ENCODE measurements at regions not wholly inside any gene's neighbourhood (a gene's known extent, or its start where the extent isn't known, plus 50 kb on each side); places are given as distances from the start of the nearest gene placed in this dataset.
A peak's percentile ranks its signal among the peaks of the same experiment; 100 is the strongest.

- H3K4me3 ChIP-seq (ENCODE audit: control insufficient read depth, low read depth, low read length), result no peak overlapping the region
- TF ChIP-seq CTCF (conservative IDR thresholded peaks at IDR 0.05; ENCODE audit: control insufficient read depth, insufficient read depth, low read depth, low read length), result no peak
- DNase-seq (ENCODE audit: low read depth), result peak; percentile 86
Observed at GRCh38 chr9:16321461-16322119, 548.9 kb downstream of the BNC2 start.

GRCh38 chr9:16322849-16323248, 547.6 kb downstream of the BNC2 start:
- no peak overlapping the region for H3K4me3 ChIP-seq (ENCODE audit: control insufficient read depth, low read depth, low read length)
- no peak for TF ChIP-seq CTCF (conservative IDR thresholded peaks at IDR 0.05; ENCODE audit: control insufficient read depth, insufficient read depth, low read depth, low read length)
- DNase-seq (ENCODE audit: low read depth), result no peak

DNA sequence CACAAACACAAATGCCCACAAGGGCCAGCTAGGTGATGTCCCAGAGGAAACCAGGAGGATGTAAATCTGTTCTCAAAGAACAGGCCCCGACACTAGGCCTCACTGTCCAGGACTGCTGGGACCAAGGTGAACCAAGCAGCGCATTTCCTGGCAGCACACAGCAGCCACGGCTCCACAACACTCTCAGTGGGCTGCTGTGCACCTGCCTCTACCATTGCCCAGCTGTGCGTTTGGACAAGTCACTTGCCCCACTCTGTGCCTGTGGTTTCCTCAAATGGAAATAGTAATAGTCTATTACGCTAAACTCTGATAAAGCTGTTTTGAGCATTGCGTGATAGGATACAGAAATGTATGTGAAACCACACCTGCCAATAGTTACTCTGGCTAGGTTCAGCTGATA, 544.5 kb downstream of the BNC2 start:
- H3K4me3 ChIP-seq (ENCODE audit: control insufficient read depth, low read depth, low read length), result no peak overlapping the region
- DNase-seq (ENCODE audit: low read depth), result no peak
- TF ChIP-seq CTCF (conservative IDR thresholded peaks at IDR 0.05; ENCODE audit: control insufficient read depth, insufficient read depth, low read depth, low read length), result no peak

DNA sequence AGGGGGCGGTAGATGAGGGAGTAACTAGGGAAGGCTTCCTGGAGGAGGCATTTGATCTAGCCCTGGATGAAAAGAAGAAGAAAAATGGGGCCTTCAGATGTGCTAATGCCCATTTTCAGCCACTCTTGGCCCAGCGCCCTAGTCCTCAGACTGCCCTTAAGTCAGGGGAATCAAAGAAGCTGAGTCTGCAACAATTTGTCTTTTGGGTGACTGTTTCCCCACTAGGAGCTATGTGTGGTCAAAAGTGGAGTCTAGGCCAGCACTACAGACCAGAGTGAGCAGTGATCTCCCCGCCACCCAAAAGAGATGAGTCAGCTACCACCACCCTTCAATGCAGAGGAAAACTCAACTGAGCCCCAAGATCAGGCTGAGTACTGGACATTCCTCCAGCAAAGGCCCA, 542.1 kb downstream of the BNC2 start:
- H3K4me3 ChIP-seq (ENCODE audit: control insufficient read depth, low read depth, low read length), result no peak overlapping the region
- no peak for DNase-seq (ENCODE audit: low read depth)
- no peak for TF ChIP-seq CTCF (conservative IDR thresholded peaks at IDR 0.05; ENCODE audit: control insufficient read depth, insufficient read depth, low read depth, low read length)

- TF ChIP-seq CTCF (conservative IDR thresholded peaks at IDR 0.05; ENCODE audit: control insufficient read depth, insufficient read depth, low read depth, low read length), result no peak
- H3K4me3 ChIP-seq (ENCODE audit: control insufficient read depth, low read depth, low read length), result no peak overlapping the region
- peak; percentile 57 for DNase-seq (ENCODE audit: low read depth)
Observed at GRCh38 chr9:16329671-16330113, 540.8 kb downstream of the BNC2 start.

DNA sequence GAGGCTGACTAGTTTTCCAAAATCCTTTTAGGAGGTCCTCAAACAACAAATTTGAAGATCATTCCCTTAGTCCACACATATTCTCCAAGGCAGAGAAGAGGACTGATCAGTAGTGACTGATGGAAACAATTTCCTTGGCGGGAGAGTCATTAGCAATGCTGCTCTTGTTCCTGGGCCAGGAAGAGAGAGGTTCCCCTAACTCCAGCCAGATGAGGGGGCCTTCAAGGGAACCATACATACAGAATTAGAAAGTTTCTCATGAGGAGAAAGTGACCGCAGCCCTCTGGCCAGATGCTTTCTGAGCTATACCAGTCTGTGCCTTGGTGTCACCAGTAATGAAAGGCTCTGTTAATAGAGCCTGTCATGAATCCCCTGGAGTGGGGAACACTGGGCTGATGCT, 539.4 kb downstream of the BNC2 start:
- TF ChIP-seq CTCF (conservative IDR thresholded peaks at IDR 0.05; ENCODE audit: control insufficient read depth, insufficient read depth, low read depth, low read length), result no peak
- H3K4me3 ChIP-seq (ENCODE audit: control insufficient read depth, low read depth, low read length), result no peak overlapping the region
- no peak for DNase-seq (ENCODE audit: low read depth)

GRCh38 chr9:16331527-16331926, 538.9 kb downstream of the BNC2 start:
- no peak for TF ChIP-seq CTCF (conservative IDR thresholded peaks at IDR 0.05; ENCODE audit: control insufficient read depth, insufficient read depth, low read depth, low read length)
- DNase-seq (ENCODE audit: low read depth), result no peak
- H3K4me3 ChIP-seq (ENCODE audit: control insufficient read depth, low read depth, low read length), result no peak overlapping the region
